ENCODE measurements at regions not wholly inside any gene's neighbourhood (a gene's known extent, or its start where the extent isn't known, plus 50 kb on each side); places are given as distances from the start of the nearest gene placed in this dataset.

DNA sequence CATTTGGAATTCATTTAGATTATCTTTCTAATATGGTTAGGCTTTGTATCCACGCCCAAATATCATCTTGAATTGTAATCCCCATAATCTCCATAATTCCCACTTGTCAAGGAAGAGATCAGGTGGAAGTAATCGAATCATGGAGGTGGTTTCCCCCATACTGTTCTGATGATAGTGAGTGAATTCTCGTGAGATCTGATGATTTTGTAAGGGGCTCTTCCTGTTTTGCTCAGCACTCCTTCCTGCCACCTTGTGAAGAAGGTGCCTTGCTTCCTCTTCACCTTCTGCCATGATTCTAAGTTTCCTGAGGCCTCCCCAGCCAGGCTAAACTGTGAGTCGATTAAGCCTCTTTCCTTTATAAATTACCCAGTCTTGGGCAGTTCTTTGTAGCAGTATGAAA lies 527.5 kb upstream of the ARRDC3 start (continued):
- TF ChIP-seq, protein P1, sequence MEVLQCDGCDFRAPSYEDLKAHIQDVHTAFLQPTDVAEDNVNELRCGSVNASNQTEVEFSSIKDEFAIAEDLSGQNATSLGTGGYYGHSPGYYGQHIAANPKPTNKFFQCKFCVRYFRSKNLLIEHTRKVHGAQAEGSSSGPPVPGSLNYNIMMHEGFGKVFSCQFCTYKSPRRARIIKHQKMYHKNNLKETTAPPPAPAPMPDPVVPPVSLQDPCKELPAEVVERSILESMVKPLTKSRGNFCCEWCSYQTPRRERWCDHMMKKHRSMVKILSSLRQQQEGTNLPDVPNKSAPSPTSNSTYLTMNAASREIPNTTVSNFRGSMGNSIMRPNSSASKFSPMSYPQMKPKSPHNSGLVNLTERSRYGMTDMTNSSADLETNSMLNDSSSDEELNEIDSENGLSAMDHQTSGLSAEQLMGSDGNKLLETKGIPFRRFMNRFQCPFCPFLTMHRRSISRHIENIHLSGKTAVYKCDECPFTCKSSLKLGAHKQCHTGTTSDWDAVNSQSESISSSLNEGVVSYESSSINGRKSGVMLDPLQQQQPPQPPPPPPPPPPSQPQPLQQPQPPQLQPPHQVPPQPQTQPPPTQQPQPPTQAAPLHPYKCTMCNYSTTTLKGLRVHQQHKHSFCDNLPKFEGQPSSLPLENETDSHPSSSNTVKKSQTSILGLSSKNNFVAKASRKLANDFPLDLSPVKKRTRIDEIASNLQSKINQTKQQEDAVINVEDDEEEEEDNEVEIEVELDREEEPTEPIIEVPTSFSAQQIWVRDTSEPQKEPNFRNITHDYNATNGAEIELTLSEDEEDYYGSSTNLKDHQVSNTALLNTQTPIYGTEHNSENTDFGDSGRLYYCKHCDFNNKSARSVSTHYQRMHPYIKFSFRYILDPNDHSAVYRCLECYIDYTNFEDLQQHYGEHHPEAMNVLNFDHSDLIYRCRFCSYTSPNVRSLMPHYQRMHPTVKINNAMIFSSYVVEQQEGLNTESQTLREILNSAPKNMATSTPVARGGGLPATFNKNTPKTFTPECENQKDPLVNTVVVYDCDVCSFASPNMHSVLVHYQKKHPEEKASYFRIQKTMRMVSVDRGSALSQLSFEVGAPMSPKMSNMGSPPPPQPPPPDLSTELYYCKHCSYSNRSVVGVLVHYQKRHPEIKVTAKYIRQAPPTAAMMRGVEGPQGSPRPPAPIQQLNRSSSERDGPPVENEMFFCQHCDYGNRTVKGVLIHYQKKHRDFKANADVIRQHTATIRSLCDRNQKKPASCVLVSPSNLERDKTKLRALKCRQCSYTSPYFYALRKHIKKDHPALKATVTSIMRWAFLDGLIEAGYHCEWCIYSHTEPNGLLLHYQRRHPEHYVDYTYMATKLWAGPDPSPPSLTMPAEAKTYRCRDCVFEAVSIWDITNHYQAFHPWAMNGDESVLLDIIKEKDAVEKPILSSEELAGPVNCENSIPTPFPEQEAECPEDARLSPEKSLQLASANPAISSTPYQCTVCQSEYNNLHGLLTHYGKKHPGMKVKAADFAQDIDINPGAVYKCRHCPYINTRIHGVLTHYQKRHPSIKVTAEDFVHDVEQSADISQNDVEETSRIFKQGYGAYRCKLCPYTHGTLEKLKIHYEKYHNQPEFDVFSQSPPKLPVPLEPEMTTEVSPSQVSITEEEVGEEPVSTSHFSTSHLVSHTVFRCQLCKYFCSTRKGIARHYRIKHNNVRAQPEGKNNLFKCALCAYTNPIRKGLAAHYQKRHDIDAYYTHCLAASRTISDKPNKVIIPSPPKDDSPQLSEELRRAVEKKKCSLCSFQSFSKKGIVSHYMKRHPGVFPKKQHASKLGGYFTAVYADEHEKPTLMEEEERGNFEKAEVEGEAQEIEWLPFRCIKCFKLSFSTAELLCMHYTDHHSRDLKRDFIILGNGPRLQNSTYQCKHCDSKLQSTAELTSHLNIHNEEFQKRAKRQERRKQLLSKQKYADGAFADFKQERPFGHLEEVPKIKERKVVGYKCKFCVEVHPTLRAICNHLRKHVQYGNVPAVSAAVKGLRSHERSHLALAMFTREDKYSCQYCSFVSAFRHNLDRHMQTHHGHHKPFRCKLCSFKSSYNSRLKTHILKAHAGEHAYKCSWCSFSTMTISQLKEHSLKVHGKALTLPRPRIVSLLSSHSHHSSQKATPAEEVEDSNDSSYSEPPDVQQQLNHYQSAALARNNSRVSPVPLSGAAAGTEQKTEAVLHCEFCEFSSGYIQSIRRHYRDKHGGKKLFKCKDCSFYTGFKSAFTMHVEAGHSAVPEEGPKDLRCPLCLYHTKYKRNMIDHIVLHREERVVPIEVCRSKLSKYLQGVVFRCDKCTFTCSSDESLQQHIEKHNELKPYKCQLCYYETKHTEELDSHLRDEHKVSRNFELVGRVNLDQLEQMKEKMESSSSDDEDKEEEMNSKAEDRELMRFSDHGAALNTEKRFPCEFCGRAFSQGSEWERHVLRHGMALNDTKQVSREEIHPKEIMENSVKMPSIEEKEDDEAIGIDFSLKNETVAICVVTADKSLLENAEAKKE (CRISPR knock-in tag; IDR thresholded peaks at IDR 0.05): no peak
- TF ChIP-seq STAT1 (IDR thresholded peaks at IDR 0.05; ENCODE audit: unreplicated experiment): no peak

DNA sequence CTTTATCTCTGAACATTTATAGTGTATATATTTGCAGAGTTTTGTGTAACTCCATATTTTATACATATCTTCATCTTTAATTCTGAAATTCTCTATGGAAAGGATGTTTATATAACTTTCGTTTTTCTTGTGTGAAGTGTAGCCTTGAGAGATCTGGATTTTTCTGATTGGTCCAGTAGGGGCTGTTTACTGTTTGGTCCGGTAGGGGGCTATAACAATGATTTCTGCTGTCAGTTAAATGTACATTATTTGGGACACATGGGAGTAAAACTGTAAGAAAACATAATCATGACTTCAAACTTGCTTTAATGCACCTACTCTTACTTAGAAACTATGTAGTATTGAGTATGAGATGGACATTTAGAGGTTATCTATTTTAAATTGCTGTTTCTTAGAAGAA lies 527.1 kb upstream of the ARRDC3 start:
- Histone ChIP-seq H3F3A (replicated peaks; ENCODE audit: low read depth) (no peaks in the 10 kb centered on the region), H3K4me1 (ENCODE audit: insufficient read depth) (no peaks in the 10 kb centered on the region), H2AFZ (no peak overlapping the region), H3K9me2 (ENCODE audit: insufficient read depth) (no peaks in the 10 kb centered on the region), H3K4me2 (no peak overlapping the region), H3K4me3 (no peak overlapping the region), H3K27ac (ENCODE audit: low read depth) (no peak overlapping the region), H3K27me3 (ENCODE audit: insufficient read depth) (no peaks in the 10 kb centered on the region), H3K79me2 (replicated peaks; ENCODE audit: insufficient read depth) (no peaks in the 10 kb centered on the region), H3K36me3 (ENCODE audit: insufficient read depth) (no peaks in the 10 kb centered on the region), H4K20me1 (replicated peaks; ENCODE audit: insufficient read depth) (no peaks in the 10 kb centered on the region)
- no peak overlapping the region for H3K27ac Mint-ChIP-seq
- DNase-seq (ENCODE audit: low spot score) (no peak), ATAC-seq (no peak)
- no peak overlapping the region for H3K4me3 Mint-ChIP-seq
- no peaks in the 10 kb centered on the region for H3K36me3 Mint-ChIP-seq (ENCODE audit: low read depth)
- H3K9me3 Mint-ChIP-seq: no peaks in the 10 kb centered on the region
- H3K27me3 Mint-ChIP-seq (ENCODE audit: insufficient read depth, low read depth, poor library complexity): no peaks in the 10 kb centered on the region
- peaks cover 5% of the 10 kb centered on the region; the same call in 1 of the 3 replicates for H3K4me1 Mint-ChIP-seq
- no peak for TF ChIP-seq JUNB (IDR thresholded peaks at IDR 0.05; ENCODE audit: unreplicated experiment)
- no peak for TF ChIP-seq ZNF114 (CRISPR knock-in tag; IDR thresholded peaks at IDR 0.05)
- TF ChIP-seq POLR2AphosphoS5 (IDR thresholded peaks at IDR 0.05; ENCODE audit: low read depth): no peak
- TF ChIP-seq STAT1 (IDR thresholded peaks at IDR 0.05; ENCODE audit: unreplicated experiment): no peak
- TF ChIP-seq, protein P2, sequence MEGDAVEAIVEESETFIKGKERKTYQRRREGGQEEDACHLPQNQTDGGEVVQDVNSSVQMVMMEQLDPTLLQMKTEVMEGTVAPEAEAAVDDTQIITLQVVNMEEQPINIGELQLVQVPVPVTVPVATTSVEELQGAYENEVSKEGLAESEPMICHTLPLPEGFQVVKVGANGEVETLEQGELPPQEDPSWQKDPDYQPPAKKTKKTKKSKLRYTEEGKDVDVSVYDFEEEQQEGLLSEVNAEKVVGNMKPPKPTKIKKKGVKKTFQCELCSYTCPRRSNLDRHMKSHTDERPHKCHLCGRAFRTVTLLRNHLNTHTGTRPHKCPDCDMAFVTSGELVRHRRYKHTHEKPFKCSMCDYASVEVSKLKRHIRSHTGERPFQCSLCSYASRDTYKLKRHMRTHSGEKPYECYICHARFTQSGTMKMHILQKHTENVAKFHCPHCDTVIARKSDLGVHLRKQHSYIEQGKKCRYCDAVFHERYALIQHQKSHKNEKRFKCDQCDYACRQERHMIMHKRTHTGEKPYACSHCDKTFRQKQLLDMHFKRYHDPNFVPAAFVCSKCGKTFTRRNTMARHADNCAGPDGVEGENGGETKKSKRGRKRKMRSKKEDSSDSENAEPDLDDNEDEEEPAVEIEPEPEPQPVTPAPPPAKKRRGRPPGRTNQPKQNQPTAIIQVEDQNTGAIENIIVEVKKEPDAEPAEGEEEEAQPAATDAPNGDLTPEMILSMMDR (conservative IDR thresholded peaks at IDR 0.05; ENCODE audit: low read depth in 2 of 2): no peak
- TF ChIP-seq, protein P3, sequence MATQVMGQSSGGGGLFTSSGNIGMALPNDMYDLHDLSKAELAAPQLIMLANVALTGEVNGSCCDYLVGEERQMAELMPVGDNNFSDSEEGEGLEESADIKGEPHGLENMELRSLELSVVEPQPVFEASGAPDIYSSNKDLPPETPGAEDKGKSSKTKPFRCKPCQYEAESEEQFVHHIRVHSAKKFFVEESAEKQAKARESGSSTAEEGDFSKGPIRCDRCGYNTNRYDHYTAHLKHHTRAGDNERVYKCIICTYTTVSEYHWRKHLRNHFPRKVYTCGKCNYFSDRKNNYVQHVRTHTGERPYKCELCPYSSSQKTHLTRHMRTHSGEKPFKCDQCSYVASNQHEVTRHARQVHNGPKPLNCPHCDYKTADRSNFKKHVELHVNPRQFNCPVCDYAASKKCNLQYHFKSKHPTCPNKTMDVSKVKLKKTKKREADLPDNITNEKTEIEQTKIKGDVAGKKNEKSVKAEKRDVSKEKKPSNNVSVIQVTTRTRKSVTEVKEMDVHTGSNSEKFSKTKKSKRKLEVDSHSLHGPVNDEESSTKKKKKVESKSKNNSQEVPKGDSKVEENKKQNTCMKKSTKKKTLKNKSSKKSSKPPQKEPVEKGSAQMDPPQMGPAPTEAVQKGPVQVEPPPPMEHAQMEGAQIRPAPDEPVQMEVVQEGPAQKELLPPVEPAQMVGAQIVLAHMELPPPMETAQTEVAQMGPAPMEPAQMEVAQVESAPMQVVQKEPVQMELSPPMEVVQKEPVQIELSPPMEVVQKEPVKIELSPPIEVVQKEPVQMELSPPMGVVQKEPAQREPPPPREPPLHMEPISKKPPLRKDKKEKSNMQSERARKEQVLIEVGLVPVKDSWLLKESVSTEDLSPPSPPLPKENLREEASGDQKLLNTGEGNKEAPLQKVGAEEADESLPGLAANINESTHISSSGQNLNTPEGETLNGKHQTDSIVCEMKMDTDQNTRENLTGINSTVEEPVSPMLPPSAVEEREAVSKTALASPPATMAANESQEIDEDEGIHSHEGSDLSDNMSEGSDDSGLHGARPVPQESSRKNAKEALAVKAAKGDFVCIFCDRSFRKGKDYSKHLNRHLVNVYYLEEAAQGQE (IDR thresholded peaks at IDR 0.05; ENCODE audit: unreplicated experiment): no peak
- TF ChIP-seq ZNF331 (CRISPR knock-in tag; IDR thresholded peaks at IDR 0.05; ENCODE audit: low read depth): no peak
- TF ChIP-seq CREB1 (CRISPR knock-in tag; IDR thresholded peaks at IDR 0.05; ENCODE audit: low read depth): no peak

Measured in GM23338 (cell line).